Endothelial cell (in vitro differentiated cells): ENCODE measurements at regions not wholly inside any gene's neighbourhood (a gene's known extent, or its start where the extent isn't known, plus 50 kb on each side); places are given as distances from the start of the nearest gene placed in this dataset.
"Not testable (repeated sequence)": the region's sequence is repeated elsewhere in the genome, so short reads cannot be mapped to it uniquely, and the experiment has no call there.

ENCODE experiments used
- DNase-seq: peaks from one replicate; pipeline ENCODE4 v3.0.0; 2021; ENCODE audit warnings: low spot score
- H3K27ac Mint-ChIP-seq: one replicate; pipeline ENCODE4 v1.8.0; 2021; ENCODE audit warnings: mixed read lengths, inconsistent platforms; ENCODE audit not compliant: unreplicated experiment
- H3K27me3 Mint-ChIP-seq: one replicate; pipeline ENCODE4 v1.8.0; 2021; ENCODE audit warnings: mild to moderate bottlenecking, moderate library complexity, mixed read lengths, inconsistent platforms; ENCODE audit not compliant: unreplicated experiment
- H3K36me3 Mint-ChIP-seq: one replicate; pipeline ENCODE4 v1.8.0; 2021; ENCODE audit warnings: mild to moderate bottlenecking, low read depth, mixed read lengths, inconsistent platforms; ENCODE audit not compliant: unreplicated experiment
- H3K4me1 Mint-ChIP-seq: one replicate; pipeline ENCODE4 v1.8.0; 2021; ENCODE audit warnings: mild to moderate bottlenecking, mixed read lengths, inconsistent platforms; ENCODE audit not compliant: unreplicated experiment
- H3K4me3 Mint-ChIP-seq: one replicate; pipeline ENCODE4 v1.8.0; 2021; ENCODE audit warnings: mild to moderate bottlenecking, mixed read lengths, inconsistent platforms; ENCODE audit not compliant: unreplicated experiment
- H3K9me3 Mint-ChIP-seq: one replicate; pipeline ENCODE4 v1.8.0; 2021; ENCODE audit warnings: mixed read lengths, inconsistent platforms; ENCODE audit not compliant: unreplicated experiment
- TF ChIP-seq, protein P1 (sequence below): fragments of 200-600 bp; sonication (generic); IDR thresholded peaks from one replicate; pipeline ENCODE4 v1.5.0; 2021; ENCODE audit warnings: antibody characterized with exemption; ENCODE audit not compliant: unreplicated experiment

DNA sequence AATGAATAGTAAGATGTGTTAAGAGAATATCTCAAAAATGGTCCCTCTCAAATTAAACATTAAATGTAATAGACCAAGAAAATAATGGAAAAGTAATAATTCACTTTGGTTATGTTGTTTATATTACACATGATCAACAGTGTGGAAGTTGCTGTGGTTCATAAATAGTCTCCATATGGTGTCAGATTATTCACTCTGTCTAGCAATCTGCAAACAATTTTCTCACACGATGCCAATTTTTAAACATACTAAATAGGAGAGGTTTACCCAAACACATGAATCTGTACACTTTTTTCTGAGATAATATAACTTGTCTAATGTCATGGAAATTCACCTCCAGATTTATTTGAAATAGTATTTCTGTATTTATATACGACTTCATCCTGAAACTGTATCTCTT, 217.4 kb upstream of the FBXL7 start:
- no peaks in the 10 kb centered on the region for H3K9me3 Mint-ChIP-seq
- no peaks in the 10 kb centered on the region for H3K36me3 Mint-ChIP-seq
- H3K4me3 Mint-ChIP-seq = no peak overlapping the region
- H3K27ac Mint-ChIP-seq = no peak overlapping the region
- no peak for DNase-seq
- peaks cover 4% of the 10 kb centered on the region for H3K27me3 Mint-ChIP-seq
- TF ChIP-seq, protein P1, sequence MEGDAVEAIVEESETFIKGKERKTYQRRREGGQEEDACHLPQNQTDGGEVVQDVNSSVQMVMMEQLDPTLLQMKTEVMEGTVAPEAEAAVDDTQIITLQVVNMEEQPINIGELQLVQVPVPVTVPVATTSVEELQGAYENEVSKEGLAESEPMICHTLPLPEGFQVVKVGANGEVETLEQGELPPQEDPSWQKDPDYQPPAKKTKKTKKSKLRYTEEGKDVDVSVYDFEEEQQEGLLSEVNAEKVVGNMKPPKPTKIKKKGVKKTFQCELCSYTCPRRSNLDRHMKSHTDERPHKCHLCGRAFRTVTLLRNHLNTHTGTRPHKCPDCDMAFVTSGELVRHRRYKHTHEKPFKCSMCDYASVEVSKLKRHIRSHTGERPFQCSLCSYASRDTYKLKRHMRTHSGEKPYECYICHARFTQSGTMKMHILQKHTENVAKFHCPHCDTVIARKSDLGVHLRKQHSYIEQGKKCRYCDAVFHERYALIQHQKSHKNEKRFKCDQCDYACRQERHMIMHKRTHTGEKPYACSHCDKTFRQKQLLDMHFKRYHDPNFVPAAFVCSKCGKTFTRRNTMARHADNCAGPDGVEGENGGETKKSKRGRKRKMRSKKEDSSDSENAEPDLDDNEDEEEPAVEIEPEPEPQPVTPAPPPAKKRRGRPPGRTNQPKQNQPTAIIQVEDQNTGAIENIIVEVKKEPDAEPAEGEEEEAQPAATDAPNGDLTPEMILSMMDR = no peak
- H3K4me1 Mint-ChIP-seq = peaks cover 15% of the 10 kb centered on the region

- H3K36me3 Mint-ChIP-seq, H3K27me3 Mint-ChIP-seq, H3K27ac Mint-ChIP-seq, H3K9me3 Mint-ChIP-seq, H3K4me1 Mint-ChIP-seq, H3K4me3 Mint-ChIP-seq, DNase-seq: not testable (repeated sequence)
These were observed 228.4 kb upstream of the FBXL7 start for GRCh38 chr5:15271596-15271995.

DNA sequence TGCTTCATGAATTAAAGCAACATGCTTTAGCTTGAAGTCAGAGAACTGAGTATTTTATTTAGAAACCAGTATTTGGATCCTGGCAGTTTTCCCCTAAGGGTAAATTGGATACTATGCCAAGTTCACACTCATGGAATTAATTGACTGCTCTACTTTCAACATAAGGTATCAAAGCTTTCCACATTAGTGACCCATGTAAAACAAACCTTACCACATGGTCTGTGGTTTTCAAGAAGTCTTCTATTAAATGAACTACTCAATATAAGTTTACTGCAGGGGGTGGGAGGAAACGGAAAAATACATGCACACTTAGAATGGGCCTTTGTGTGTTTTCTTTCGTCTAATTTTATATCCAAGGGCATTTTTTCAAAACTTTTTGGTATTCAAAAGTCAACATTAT, 232.0 kb upstream of the FBXL7 start:
- H3K36me3 Mint-ChIP-seq = no peaks in the 10 kb centered on the region
- H3K4me1 Mint-ChIP-seq = no peaks in the 10 kb centered on the region
- H3K9me3 Mint-ChIP-seq = no peaks in the 10 kb centered on the region
- no peak overlapping the region for H3K27ac Mint-ChIP-seq
- DNase-seq = no peak
- TF ChIP-seq, protein P1 = no peak
- peaks cover 2% of the 10 kb centered on the region for H3K27me3 Mint-ChIP-seq
- no peak overlapping the region for H3K4me3 Mint-ChIP-seq

DNA sequence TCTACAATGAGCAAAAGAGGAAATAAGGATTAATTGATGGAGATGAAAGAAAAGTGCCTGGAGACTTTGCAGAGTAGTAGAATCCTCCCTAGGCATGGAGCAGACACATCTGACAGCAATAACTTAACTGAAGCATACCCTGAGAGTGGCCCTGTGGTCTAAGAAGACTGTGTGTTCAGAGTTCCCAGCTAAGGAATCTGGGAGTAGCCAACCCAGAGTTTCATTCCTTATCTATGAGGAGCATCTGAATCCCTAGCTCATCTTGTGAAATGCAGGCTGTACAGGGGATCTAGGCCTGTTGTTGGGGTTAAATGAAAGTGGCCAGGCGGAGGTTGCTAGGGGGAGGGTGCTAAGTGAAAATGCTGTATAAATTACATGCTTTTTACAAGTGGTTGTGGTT, 233.1 kb upstream of the FBXL7 start:
- Mint-ChIP-seq H3K27ac (no peak overlapping the region), H3K27me3 (peaks cover 2% of the 10 kb centered on the region)
- DNase-seq = no peak

GRCh38 chr5:15266229-15266628, 233.8 kb upstream of the FBXL7 start:
- H3K4me1 Mint-ChIP-seq = no peaks in the 10 kb centered on the region
- no peaks in the 10 kb centered on the region for H3K9me3 Mint-ChIP-seq
- no peak overlapping the region for H3K27ac Mint-ChIP-seq
- peaks cover 2% of the 10 kb centered on the region for H3K27me3 Mint-ChIP-seq
- no peaks in the 10 kb centered on the region for H3K36me3 Mint-ChIP-seq
- DNase-seq = no peak
- TF ChIP-seq, protein P1 = no peak
- H3K4me3 Mint-ChIP-seq = no peak overlapping the region

More for the DNA sequence above, 233.1 kb upstream of the FBXL7 start:
- Mint-ChIP-seq H3K36me3 (no peaks in the 10 kb centered on the region), H3K4me3 (no peak overlapping the region), H3K9me3 (no peaks in the 10 kb centered on the region), H3K4me1 (no peaks in the 10 kb centered on the region)
- TF ChIP-seq, protein P1 = no peak

DNA sequence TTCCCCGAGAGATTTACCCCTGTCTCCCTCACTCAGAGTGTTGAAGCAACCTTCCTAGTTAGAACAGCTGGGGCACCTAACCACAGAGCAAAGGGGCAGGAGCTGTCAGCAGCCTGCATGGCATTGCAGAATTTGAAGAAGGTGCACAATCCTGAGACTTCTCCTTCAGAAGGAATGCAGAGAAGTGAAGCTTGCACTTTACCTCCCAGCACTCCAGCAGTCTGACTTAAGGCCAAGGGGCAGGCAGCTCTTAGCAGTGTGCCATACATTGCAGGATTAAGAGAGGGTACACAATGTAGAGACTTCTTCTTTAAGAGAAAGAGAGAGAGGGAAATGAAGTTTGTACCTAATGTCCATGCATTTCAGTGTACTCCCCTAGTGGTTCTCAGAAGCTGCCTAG, 236.0 kb upstream of the FBXL7 start:
- no peak for DNase-seq
- Mint-ChIP-seq H3K36me3 (no peaks in the 10 kb centered on the region), H3K4me1 (peaks cover 8% of the 10 kb centered on the region), H3K27me3 (no peaks in the 10 kb centered on the region), H3K4me3 (no peak overlapping the region), H3K27ac (no peak overlapping the region), H3K9me3 (no peaks in the 10 kb centered on the region)
- TF ChIP-seq, protein P1 = no peak
